Skeletal muscle tissue (tissue), 3 donors: ENCODE measurements at regions not wholly inside any gene's neighbourhood (a gene's known extent, or its start where the extent isn't known, plus 50 kb on each side); places are given as distances from the start of the nearest gene placed in this dataset.

Experiments used
- H3K27ac ChIP-seq: one replicate; pipeline ENCODE4 v1.7.0; 2013; ENCODE audit warnings: mild to moderate bottlenecking, low read depth, low read length, inconsistent platforms
- H3K27me3 ChIP-seq, 3 donors: one replicate each; pipeline ENCODE4 v1.7.0; 2013; ENCODE audit warnings: low read length in 3 of 3; ENCODE audit not compliant: control insufficient read depth in 3 of 3, insufficient read depth in 3 of 3
- H3K36me3 ChIP-seq, 3 donors: one replicate each; pipeline ENCODE4 v1.7.0; 2013; ENCODE audit warnings: low read length in 3 of 3; ENCODE audit not compliant: control insufficient read depth in 3 of 3, insufficient read depth in 3 of 3
- H3K4me1 ChIP-seq, 3 donors: one replicate each; pipeline ENCODE4 v1.7.0; 2013; ENCODE audit warnings: low read length in 3 of 3, mild to moderate bottlenecking in 3 of 3; ENCODE audit not compliant: control insufficient read depth in 3 of 3, insufficient read depth in 3 of 3
- H3K4me3 ChIP-seq, 3 donors: one replicate each; pipeline ENCODE4 v1.7.0; 2013; ENCODE audit warnings: low read length in 3 of 3
- H3K9ac ChIP-seq, 3 donors: one replicate each; pipeline ENCODE4 v1.7.0; 2013; ENCODE audit warnings: low read length in 3 of 3, mild to moderate bottlenecking in 3 of 3, moderate library complexity in 2 of 3, low read depth in 1 of 3
- H3K9me3 ChIP-seq, 3 donors: one replicate each; pipeline ENCODE4 v1.7.0; 2013; ENCODE audit warnings: low read length in 3 of 3; ENCODE audit not compliant: control insufficient read depth in 3 of 3
- donor health status: Osteomylitis.

GRCh38 chr10:94102436-94102835 lies 108.7 kb downstream of the PLCE1 start:
- no peak overlapping the region for H3K9ac ChIP-seq
- H3K36me3 ChIP-seq = no peaks in the 10 kb centered on the region
- no peaks in the 10 kb centered on the region for H3K27me3 ChIP-seq
- no peak overlapping the region for H3K4me3 ChIP-seq
- peaks cover 4 to 7% (median 5%) of the 10 kb centered on the region in 3 donors for H3K4me1 ChIP-seq
- H3K27ac ChIP-seq = no peak overlapping the region
- no peaks in the 10 kb centered on the region for H3K9me3 ChIP-seq

GRCh38 chr10:94103192-94103591 lies 109.5 kb downstream of the PLCE1 start:
- Histone ChIP-seq H3K36me3 (no peaks in the 10 kb centered on the region), H3K27me3 (no peaks in the 10 kb centered on the region), H3K9me3 (no peaks in the 10 kb centered on the region), H3K4me1 (peaks cover 4 to 7% (median 5%) of the 10 kb centered on the region in 3 donors), H3K27ac (no peak overlapping the region), H3K9ac (no peak overlapping the region), H3K4me3 (no peak overlapping the region)

GRCh38 chr10:94103801-94104221 lies 110.1 kb downstream of the PLCE1 start:
- H3K9ac ChIP-seq = no peak overlapping the region
- H3K27me3 ChIP-seq = no peaks in the 10 kb centered on the region
- H3K9me3 ChIP-seq = no peaks in the 10 kb centered on the region
- H3K4me1 ChIP-seq = peaks cover 4 to 7% (median 5%) of the 10 kb centered on the region in 3 donors
- H3K4me3 ChIP-seq = no peak overlapping the region
- no peaks in the 10 kb centered on the region for H3K36me3 ChIP-seq
- no peak overlapping the region for H3K27ac ChIP-seq

GRCh38 chr10:94104316-94105000 lies 110.7 kb downstream of the PLCE1 start:
- Histone ChIP-seq H3K27ac (no peak overlapping the region), H3K4me3 (no peak overlapping the region), H3K4me1 (peaks cover 4 to 7% (median 5%) of the 10 kb centered on the region in 3 donors), H3K9ac (no peak overlapping the region), H3K27me3 (no peaks in the 10 kb centered on the region), H3K36me3 (no peaks in the 10 kb centered on the region), H3K9me3 (no peaks in the 10 kb centered on the region)

- no peak overlapping the region for H3K27ac ChIP-seq
Observed at GRCh38 chr10:94105226-94105625, 111.5 kb downstream of the PLCE1 start.

GRCh38 chr10:94107191-94107590 lies 113.5 kb downstream of the PLCE1 start:
- H3K9me3 ChIP-seq = no peaks in the 10 kb centered on the region
- H3K4me3 ChIP-seq = no peak overlapping the region
- H3K9ac ChIP-seq = no peak overlapping the region
- H3K36me3 ChIP-seq = no peaks in the 10 kb centered on the region
- H3K4me1 ChIP-seq = peaks cover 4 to 7% (median 5%) of the 10 kb centered on the region in 3 donors
- no peaks in the 10 kb centered on the region for H3K27me3 ChIP-seq
- H3K27ac ChIP-seq = no peak overlapping the region

More at GRCh38 chr10:94105226-94105625, 111.5 kb downstream of the PLCE1 start:
- H3K9me3 ChIP-seq = no peaks in the 10 kb centered on the region
- peaks cover 4 to 7% (median 5%) of the 10 kb centered on the region in 3 donors for H3K4me1 ChIP-seq
- H3K9ac ChIP-seq = no peak overlapping the region
- H3K27me3 ChIP-seq = no peaks in the 10 kb centered on the region
- no peak overlapping the region for H3K4me3 ChIP-seq
- H3K36me3 ChIP-seq = no peaks in the 10 kb centered on the region

GRCh38 chr10:94108200-94108599 lies 114.5 kb downstream of the PLCE1 start:
- Histone ChIP-seq H3K9ac (no peak overlapping the region), H3K9me3 (no peaks in the 10 kb centered on the region), H3K27ac (no peak overlapping the region), H3K27me3 (no peaks in the 10 kb centered on the region), H3K36me3 (no peaks in the 10 kb centered on the region), H3K4me1 (peaks cover 3 to 4% (median 4%) of the 10 kb centered on the region in 3 donors), H3K4me3 (no peak overlapping the region)

GRCh38 chr10:94111367-94111766 lies 117.6 kb downstream of the PLCE1 start:
- H3K4me3 ChIP-seq = no peak overlapping the region

GRCh38 chr10:94112321-94112720 lies 118.6 kb downstream of the PLCE1 start:
- Histone ChIP-seq H3K4me1 (no peaks in the 10 kb centered on the region), H3K9me3 (no peaks in the 10 kb centered on the region), H3K36me3 (no peaks in the 10 kb centered on the region), H3K27ac (no peak overlapping the region), H3K9ac (no peak overlapping the region), H3K4me3 (no peak overlapping the region), H3K27me3 (no peaks in the 10 kb centered on the region)

More at GRCh38 chr10:94111367-94111766, 117.6 kb downstream of the PLCE1 start:
- no peaks in the 10 kb centered on the region for H3K27me3 ChIP-seq
- no peak overlapping the region for H3K27ac ChIP-seq
- no peaks in the 10 kb centered on the region for H3K4me1 ChIP-seq
- no peak overlapping the region for H3K9ac ChIP-seq
- H3K36me3 ChIP-seq = no peaks in the 10 kb centered on the region
- H3K9me3 ChIP-seq = no peaks in the 10 kb centered on the region

GRCh38 chr10:94115725-94116124 lies 122.0 kb downstream of the PLCE1 start:
- H3K4me3 ChIP-seq = no peak overlapping the region
- H3K36me3 ChIP-seq = no peaks in the 10 kb centered on the region
- H3K27me3 ChIP-seq = no peaks in the 10 kb centered on the region
- no peak overlapping the region for H3K27ac ChIP-seq
- no peaks in the 10 kb centered on the region for H3K4me1 ChIP-seq
- H3K9ac ChIP-seq = no peak overlapping the region
- no peaks in the 10 kb centered on the region for H3K9me3 ChIP-seq
